Ammon's horn (tissue), 1 donor: ENCODE measurements at regions not wholly inside any gene's neighbourhood (a gene's known extent, or its start where the extent isn't known, plus 50 kb on each side); places are given as distances from the start of the nearest gene placed in this dataset.
"Not testable (repeated sequence)": the region's sequence is repeated elsewhere in the genome, so short reads cannot be mapped to it uniquely, and the experiment has no call there.

ENCODE experiments used
- DNase-seq: peaks from one replicate; pipeline ENCODE4 v3.0.0-alpha.2; 2016; ENCODE audit warnings: low spot score

DNA sequence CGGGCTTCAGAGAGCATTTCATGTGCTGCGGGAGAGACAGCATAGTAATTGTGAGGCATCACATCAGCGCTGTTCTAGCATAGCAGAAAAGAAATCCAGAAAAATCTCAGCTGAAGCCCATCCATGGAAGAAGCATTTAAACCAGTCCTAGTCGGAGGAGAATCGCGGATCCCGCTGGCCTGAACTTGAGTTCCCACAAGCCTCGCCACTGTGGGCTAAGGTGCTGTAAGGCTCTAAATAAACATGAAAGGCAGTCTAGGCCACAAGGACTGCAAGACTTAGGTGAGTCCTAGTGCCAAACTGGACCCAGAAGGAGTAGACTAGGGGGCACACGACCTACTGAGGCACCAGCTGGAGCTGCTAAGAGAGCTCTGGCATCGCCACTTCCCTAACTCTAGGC, 1225.3 kb upstream of the CHAC2 start:
- DNase-seq: no peak

DNA sequence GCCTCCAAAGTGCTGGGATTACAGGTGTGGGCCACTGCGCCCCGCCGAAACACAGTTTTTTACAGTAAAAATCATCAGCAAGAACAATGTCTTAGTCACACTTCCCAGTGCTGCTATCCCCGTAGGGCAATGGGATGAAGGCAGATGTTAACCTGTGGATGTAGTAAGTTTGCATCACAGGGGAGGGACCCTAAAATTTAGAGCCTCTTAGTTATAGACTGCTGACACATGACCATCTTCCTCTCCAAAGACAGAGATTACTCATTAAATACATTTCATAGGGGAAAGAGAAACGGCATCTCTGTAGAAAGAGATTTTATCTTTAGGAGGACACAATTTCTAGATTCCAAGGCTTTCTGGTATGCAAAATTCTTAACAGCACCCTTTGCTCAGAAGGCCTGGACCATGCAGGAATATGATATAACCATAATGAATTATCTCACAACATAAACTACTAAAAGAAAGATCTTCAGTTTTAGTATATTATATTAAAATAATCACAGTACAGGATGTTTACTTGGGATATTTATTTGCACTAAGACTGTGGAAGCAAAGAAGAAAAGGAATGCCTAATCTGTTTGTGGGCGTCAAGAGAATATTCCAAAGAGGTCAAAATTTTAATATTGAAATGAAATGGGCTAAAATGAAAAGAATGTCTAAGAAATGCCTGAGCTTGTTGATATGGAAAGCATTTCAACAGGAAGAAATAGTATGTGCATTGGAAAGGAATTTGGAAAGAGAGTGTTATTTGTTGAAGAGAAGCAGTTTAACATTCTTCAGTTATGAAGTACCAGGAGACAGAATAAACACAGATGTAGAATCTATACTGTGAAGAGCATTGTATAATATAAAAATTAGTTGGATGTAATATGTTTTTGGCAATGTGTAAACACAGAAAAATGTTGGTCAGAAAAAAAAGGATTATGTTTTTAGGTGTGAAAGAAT, 1228.3 kb upstream of the CHAC2 start:
- no peak for DNase-seq

DNA sequence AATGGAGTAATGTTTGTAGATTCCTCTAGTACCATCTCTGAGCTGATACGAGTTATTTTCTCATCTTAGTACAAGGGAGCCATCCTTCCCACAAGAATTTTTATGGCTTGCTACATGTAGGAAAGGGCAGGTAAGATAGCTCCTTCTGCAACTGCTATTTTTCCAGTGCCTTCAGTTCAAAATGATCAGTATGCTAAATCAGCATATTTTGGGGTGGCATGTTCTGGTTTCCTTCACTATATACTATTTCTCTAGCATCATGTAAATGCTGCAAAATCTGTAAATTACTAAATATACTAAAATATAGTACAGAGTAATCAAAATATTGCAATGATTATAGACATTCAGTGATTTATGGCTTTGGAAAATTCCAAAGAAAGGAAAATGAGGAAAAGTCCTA, 1230.0 kb upstream of the CHAC2 start:
- no peak for DNase-seq

DNA sequence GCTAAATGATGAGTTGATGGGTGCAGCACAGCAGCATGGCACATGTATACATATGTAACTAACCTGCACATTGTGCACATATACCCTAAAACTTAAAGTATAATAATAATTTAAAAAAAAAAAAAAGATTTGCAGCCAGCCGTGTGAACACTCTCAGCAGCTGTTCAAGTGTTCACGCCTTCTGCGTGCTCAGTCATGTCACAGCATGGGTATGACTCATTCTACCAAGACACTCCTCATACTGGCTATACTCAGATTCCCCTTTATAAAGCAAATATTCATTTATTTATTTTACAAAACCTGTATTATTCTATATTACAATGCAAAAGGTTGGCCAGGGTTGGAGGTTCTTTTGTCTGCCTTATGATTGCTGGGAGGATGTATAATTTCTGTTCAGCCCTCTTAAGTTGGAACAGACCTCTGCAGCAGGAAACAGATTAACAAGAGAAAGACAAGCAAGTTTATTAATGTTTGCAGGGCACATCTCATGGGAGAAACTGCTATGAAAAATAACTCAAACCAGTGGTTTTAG, 1230.6 kb upstream of the CHAC2 start:
- DNase-seq: peak; percentile 11

DNA sequence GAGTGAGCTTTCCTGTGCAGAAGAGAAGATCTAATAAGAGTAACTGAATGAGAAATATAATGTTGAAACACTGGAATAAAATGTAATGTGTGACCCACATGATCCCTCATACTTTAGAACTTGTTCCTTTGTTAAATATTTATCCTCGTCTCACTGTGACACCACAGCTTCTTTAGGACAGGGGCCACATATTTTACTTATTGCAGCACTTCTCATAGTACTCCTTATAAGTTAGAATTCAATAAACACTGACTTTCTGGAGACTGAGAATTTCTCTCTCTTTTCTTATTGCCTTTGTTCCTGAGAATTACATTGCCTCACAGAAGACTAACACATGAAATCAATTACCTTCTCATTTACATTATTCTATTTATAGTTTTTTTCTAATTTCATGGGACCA, 1234.6 kb upstream of the CHAC2 start:
- no peak for DNase-seq

DNA sequence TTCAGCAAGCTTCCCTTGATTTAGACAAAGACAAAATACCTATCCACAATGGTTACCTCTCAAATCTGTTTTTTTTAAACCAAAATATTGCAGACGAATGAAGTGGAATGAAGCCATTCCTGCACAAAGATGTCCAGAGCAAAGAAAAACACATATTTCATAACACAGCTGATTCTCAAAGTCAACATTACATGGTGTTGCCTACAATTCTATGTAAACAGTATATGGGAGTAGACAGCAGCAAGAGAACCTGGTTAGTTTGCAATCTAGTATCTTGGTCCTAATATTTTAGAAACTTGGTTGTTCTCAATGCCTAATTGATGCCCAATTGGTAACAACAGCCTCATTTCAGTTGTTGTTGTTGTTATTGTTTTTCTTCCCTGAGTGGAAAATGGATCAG, 1240.9 kb upstream of the CHAC2 start:
- no peak for DNase-seq

DNA sequence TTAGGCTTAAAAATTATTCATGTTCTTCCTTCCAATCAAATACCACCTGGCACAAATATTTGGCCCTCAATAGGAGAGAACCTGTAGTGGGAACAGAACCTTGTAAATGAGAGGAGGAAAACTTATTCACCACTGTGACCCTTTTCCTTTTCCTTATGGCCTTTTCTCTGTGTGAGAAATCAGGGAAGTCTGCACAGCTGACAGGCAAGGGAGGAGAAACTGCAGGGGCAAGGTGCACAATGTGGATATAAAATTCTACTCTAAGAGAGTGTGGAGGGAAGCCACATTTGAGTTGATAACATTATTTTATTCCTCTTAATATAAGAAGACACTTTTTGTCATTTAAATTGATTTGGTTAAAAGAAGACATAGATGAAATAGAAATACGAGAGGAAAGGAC, 1247.0 kb upstream of the CHAC2 start:
- DNase-seq: no peak

DNA sequence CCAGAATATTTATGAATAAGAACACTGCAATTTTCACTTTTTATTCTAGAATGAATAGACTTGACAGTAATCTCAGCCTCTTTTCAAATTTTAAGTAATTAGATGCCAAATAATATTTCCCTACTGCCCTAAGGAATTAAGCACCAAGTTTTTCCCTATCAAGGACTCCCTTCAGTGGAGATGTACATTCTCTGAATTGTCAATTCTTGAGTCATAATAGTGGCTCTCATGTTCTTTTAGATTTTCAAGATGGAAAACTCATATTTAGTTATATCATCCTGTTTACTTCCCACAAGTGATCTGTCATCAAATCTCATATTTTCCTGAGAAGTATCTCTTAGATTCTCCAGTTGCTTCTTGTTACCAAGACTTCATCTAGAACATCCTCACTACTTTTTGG, 1248.9 kb upstream of the CHAC2 start:
- DNase-seq: no peak

DNA sequence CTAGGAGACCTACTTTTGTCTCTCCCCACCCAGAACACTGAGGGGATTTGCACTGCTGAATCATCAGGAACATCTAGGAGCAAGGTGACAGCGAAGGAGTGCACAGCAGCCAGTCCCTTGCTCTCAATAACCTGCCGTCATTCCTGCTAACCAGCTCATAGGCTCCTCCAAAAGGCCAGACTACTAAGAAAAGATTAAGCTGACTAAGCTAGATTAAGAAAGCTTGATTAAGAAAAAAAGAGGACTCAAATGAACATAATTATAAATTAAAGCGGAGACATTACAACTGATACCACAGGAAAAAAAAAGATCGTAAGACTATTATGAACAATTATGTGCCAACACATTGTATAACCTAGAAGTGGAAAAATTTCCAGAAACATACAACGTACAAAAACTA, 1254.8 kb upstream of the CHAC2 start:
- no peak for DNase-seq

DNA sequence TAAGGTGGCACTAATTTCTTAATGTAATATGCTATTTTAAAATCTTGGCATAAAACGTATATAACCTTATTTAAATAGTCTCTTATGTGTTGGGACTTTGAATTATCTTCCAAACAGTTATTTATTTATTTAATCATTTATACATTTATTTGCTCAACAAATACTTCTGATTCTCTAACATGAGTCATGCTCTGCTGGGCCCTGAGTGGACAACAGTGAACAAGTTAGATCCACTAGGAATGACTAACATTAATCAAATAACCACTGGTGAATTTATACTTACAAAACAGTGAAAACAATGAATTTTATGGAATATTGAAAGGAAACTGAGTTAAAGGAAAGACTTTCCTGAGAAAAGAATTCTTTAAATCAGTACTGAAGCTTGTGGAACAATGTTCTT, 1257.2 kb upstream of the CHAC2 start:
- DNase-seq: no peak

DNA sequence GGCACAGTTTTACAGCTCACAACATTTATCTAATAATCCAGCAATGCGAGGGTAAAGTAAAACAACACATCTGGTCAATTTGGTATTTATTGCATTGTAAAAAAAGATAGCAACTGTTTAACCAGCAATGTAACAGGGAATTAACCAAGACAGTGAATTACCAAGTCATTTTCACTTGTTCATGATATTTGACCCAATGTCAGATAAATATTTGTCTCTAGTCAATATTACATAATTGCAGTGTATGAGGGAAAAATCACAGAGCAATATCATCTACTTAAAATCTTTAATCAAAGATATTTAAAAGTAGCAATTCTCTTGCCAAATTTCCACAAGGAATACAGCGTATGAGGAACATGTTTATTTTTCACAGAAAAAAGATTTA, 1265.1 kb upstream of the CHAC2 start:
- DNase-seq: no peak

DNA sequence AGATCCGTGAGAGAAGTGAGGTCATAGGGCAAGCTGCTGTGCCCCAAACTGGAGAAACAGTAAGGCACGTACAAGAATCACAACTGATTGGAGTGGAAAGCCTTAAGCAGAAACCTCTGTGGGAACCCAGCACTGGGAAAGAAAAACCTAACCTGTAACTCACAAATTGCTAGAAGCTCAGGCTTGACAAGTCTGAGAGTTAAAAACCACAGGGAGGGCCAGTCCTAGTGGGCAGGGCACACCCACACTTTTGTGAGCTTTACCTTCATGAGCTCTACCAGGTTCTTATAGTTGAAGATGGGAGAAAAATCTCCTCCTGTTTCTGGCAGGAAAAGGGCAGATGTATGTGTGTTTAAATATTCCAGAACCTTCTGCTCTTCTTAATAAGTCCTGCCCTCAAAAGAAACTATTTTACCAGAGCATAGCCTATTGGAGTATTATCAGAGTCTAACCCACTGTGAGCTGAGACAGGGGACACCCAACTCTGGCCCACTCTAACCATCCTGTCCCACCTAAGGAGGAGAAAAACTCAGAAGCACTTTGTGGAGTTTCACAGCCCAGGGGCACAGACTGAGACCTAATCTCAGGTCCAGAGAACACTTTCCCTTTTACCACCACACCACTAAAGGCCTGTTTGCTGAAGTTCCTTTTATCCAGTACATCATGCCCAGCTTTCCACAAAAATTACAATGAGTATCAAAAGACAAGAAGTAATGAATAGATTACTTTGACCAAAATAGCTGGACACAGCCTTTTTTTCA, 1265.7 kb upstream of the CHAC2 start:
- DNase-seq: no peak

DNA sequence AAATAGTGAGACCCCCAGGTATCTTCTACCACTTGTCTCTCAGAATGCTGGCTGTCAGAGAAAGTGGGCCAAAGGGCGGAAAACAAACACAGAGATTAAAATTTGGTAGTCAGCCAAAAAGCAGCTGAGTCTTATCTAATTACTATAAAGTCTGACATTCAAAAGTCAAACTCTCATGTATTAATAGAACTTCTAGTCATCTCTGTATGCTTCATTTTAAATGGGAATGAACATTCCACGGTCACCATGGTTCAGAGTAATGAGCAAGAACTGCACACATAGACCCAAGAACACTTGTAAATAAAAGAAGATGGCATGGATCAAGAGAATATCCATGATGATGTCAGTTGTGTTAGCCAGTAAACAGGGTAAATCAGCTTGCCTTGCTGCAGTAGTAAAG, 1267.0 kb upstream of the CHAC2 start:
- no peak for DNase-seq

DNA sequence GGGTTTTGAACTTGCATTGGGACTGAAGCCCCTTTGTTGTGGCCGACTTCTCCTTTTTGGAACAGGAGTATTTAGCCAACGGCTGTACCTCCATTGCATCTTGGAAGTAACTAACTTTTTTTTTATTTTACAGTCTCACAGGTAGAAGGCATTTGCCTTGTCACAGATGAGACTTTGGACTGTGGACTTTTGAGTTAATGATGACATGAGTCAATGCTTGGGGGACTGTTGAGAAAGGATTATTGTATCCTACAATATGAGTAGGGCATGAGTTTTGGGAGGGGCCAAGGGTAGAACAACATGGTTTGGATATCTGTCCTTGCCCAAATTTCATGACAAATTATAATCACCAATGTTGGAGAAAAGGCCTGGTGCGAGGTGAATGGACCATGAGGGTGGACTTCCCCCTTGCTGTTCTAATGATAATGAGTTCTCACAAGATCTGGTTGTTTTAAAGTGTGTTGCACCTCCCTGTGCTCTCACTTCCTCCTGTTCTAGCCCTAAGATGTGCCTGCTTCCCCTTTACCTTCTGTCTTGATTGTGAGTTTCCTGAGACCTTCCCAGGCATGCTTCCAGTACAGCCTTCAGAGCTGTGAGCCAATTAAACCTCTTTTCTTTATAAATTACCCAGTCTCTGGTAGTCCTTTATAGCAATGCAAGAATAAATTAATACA, 1269.4 kb upstream of the CHAC2 start:
- DNase-seq: no peak

DNA sequence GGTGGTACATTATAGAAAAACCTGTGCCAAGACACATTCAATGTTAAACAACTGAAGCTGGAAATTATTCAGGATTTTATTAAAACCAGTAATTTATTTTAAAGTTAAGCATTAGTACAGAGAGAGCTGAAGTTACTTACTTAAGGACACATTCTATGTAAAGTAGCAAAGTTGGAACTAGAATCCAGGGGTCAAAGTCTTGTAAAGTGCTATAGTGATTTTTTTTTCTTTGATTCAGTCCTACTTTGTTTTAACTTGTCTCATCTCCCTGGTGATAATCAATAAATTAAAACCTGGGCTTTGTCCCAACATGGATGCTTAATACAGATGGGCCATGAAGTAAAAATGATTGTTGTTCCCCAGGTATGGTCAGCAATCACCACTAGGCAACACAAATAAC, 1271.8 kb upstream of the CHAC2 start:
- no peak for DNase-seq

DNA sequence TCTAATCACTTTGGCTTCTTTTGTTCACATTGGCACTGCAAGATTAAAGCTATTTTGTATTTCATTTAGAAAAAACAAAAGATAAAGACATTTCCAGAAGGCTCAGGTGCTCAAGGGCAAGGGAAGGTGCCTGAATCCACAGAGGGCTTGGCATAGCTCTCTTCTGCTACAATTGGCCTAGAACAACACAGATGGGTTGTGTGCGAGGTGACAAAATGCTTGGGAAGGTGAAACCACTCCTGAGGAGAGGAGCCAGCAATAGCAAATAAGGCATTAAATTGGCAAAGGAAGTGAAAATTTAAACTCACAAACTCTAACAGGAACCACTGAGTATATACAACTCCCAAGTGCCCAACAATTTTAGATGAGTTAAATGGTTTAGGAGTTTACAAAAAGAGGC, 1290.4 kb upstream of the CHAC2 start:
- DNase-seq: no peak

DNA sequence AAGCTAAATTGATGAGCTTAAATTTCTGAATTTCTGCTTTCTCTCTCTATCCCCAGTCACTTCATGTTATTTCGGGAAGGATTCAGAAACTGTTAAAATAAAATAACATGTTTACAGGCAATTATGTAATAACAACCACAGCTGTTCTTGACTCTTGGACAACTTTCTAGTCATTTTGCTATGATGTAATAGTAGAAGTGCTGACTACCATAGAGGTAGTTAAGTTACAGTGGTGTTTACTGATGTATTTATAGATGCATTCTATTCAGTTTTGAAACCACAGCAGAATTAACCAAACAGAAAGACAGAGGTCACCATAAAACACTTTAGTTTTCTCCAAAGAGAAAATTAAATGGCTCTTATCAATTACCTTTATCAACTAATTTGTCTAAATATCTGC, 1292.0 kb upstream of the CHAC2 start:
- DNase-seq: no peak

DNA sequence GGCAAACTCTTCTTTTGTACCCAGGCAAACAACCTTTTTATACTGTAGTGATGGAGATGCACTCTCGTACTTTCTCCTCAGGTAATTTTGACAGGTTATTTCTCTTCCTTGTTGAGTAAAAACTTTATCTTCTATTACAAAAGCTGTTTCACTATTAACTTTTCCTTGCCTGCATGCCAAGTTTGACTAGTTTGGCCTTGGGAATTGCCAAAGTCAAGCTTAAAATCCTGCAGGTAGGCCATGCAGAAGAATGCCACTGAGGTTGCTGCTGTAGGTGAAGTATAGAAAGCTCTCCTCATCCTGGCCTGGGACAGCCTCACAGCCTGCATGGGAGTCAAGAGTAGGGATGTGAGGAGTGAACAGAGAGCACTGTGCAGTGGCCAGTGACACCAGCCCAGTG, 1293.5 kb upstream of the CHAC2 start:
- no peak for DNase-seq

DNA sequence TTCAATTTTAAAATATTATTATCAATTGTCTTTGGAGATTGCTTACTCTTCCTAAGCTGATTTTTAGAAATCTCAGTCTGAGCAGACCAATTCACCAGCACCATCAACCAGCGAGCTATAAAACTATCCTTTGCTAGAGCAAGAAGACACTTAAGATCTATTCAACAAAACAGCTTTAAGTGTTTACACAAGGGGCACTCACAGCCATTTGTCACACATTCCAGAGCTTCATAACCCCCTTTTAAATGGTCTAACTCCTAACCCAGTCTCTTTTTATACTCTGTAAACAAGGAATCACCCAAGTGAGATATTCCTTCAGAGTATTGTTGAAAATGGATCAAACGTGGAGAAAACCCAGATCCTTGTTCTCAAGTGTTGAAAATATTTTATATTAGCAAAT, 1294.1 kb upstream of the CHAC2 start:
- DNase-seq: no peak

DNA sequence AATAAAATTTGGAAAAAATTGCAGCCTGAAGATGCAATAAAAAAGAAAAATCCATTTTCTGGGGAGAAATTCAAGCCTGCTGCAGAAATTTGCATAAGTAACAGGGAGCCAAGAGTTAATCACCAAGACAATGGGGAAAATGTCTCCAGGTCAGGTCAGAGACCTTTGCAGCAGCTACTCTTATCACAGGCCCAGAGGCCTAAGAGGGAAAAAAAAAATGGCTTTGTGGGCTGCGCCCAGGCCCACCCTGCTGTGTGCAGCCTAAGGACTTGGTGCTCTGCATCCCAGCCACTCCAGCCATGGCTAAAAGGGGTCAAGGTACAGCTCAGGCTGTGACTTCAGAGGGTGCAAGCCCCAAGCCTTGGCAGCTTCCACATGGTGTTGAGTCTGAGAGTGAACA, 1297.1 kb upstream of the CHAC2 start:
- not testable (repeated sequence) for DNase-seq

DNA sequence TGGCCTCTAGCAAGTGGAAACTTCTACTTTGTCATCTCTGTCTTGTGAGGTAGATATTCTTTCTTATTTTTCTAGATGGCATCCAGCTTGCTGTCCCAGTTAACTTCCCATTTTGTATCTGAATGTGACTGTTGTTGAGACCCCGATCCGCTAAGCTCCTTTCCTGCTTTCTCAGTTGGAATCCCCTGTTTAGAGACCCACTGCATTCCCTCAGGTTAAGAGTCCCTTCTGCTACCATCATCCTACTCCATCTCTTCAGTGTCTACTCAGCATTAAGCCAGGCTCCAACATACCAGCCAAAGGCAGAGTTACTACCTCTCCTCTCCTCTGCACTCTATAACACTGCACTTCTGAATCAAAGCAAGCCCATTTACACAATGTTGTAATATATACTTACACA, 1300.4 kb upstream of the CHAC2 start:
- DNase-seq: no peak

DNA sequence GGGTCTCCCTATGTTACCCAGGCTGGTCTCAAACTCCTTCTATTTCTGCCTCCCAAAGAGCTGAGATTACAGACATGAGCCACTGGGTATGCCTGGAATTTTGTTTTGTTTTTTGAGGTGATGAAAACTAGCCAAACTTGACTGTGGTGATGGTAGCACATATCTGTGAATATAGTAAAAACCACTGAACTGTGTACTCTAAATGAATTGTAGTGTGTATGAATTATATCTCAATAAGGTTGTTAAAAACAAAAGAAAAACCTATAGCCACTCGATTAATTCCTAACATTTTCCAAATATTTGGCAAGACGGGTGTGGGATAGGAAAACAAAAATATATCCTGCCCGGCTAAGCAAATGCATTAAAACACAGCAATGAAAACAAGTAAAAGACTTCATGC, 1302.3 kb upstream of the CHAC2 start:
- DNase-seq: no peak

DNA sequence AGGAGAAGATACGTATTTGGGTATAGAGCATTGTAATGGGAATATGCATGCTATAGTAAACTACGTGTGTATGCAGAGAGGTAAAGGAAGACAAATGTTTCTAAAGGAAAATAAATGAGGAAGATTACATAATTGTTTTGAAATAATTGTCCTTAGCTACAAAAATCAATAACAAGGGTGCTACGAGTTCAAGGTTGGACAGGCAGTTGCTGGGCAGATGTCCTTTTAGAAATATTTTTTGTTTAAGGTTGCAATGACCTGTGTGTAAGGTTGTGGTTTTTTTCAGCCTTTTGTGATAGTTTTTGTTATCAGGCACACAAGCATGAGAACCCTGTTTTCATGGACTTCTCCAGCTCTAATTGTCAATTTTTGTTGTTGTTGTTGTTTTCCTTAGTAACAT, 1304.1 kb upstream of the CHAC2 start:
- DNase-seq: no peak
